ENCODE measurements at regions not wholly inside any gene's neighbourhood (a gene's known extent, or its start where the extent isn't known, plus 50 kb on each side); places are given as distances from the start of the nearest gene placed in this dataset.

DNA sequence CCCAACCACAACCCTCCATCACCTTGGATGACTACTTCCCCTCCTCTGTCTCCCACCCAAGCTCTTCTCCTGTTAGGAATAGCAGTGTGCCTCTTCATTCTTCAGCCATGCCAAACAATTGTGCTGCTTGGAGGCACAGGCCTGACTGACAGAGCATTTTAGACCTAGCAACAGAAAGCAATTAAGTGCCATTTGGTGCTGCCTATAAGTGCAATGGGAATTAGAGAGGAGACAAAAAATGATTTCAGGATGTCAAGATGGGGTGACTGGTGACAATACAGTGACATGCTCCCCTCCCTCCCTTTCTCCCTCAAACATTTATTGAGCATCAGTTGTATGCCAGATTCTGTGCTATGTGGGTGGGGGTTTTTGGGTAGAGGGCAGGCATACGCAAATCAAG is 322.6 kb upstream of the MOCS1 start:
- TF ChIP-seq, protein P1, sequence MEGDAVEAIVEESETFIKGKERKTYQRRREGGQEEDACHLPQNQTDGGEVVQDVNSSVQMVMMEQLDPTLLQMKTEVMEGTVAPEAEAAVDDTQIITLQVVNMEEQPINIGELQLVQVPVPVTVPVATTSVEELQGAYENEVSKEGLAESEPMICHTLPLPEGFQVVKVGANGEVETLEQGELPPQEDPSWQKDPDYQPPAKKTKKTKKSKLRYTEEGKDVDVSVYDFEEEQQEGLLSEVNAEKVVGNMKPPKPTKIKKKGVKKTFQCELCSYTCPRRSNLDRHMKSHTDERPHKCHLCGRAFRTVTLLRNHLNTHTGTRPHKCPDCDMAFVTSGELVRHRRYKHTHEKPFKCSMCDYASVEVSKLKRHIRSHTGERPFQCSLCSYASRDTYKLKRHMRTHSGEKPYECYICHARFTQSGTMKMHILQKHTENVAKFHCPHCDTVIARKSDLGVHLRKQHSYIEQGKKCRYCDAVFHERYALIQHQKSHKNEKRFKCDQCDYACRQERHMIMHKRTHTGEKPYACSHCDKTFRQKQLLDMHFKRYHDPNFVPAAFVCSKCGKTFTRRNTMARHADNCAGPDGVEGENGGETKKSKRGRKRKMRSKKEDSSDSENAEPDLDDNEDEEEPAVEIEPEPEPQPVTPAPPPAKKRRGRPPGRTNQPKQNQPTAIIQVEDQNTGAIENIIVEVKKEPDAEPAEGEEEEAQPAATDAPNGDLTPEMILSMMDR (IDR thresholded peaks at IDR 0.05) = no peak
- TF ChIP-seq POLR2A (IDR thresholded peaks at IDR 0.05) (no peak), POLR2AphosphoS5 (IDR thresholded peaks at IDR 0.05) (no peak)
